Skeletal muscle satellite cell (primary cell): ENCODE measurements at regions not wholly inside any gene's neighbourhood (a gene's known extent, or its start where the extent isn't known, plus 50 kb on each side); places are given as distances from the start of the nearest gene placed in this dataset.

ENCODE experiments used
- H3K27me3 ChIP-seq: 2 replicates; pipeline ENCODE4 v1.7.0; 2013; ENCODE audit warnings: low read length; ENCODE audit not compliant: control insufficient read depth, insufficient read depth
- H3K36me3 ChIP-seq: 2 replicates; pipeline ENCODE4 v1.7.0; 2013; ENCODE audit warnings: mild to moderate bottlenecking, control low read depth, low read length; ENCODE audit not compliant: insufficient read depth
- H3K4me1 ChIP-seq: 2 replicates; pipeline ENCODE4 v1.7.0; 2013; ENCODE audit warnings: low read length; ENCODE audit not compliant: control insufficient read depth, insufficient read depth
- H3K4me2 ChIP-seq: 2 replicates; pipeline ENCODE4 v1.7.0; 2013; ENCODE audit warnings: mild to moderate bottlenecking, low read length
- H3K4me3 ChIP-seq: 2 replicates; pipeline ENCODE4 v1.7.0; 2013; ENCODE audit warnings: low read length
- H3K9ac ChIP-seq: 2 replicates; pipeline ENCODE4 v1.7.0; 2013; ENCODE audit warnings: mild to moderate bottlenecking, low read depth, low read length, moderate library complexity
- H3K9me3 ChIP-seq: replicated peaks from 2 replicates; pipeline ENCODE4 v1.7.0; 2013; ENCODE audit warnings: mild to moderate bottlenecking, control low read depth, low read length

DNA sequence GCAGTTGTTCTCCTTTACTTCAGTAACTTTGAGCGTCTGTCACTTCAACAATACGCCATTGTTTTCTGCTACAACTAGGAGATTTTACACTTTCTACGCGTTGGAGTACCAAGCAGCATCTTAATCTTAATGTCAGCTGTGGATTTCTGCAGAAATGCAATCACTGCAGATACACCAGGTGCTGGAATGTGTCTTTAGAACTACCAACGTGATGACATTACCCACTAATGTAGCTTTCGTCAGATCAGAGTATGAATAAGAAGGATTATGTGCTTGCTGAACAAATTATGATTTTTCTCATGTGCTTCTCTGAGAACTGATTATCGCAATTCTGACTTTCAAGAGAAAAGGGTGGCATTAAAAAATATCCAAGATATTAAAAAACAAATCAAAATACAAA, 77.5 kb upstream of the CNTN3 start:
- Histone ChIP-seq H3K9me3 (no peaks in the 10 kb centered on the region), H3K4me1 (peaks cover 18% of the 10 kb centered on the region), H3K4me2 (no peak overlapping the region), H3K9ac (no peak overlapping the region), H3K27me3 (no peaks in the 10 kb centered on the region), H3K4me3 (no peak overlapping the region), H3K36me3 (no peaks in the 10 kb centered on the region)

DNA sequence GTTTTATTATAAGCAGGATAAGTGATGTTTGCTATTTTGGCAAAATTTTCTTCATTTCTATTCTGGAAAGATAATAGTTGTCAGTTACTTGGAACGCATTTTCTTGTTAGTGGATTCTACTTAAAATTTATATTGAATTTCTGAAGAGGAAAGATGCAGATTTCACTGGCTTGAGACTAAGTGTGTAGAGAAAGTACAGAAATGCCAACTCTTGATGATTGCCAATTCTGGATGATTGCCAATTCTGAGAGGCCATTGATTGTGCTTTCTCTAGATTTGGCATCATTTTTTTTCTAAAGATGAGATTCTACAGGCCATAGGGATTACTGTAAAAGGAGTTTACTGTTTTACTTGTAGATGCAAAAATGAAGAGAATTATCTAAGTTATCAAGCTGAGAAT, 58.9 kb upstream of the CNTN3 start:
- Histone ChIP-seq H3K9ac (no peak overlapping the region), H3K4me3 (no peak overlapping the region), H3K4me2 (no peak overlapping the region), H3K36me3 (no peaks in the 10 kb centered on the region), H3K4me1 (no peaks in the 10 kb centered on the region), H3K9me3 (no peaks in the 10 kb centered on the region), H3K27me3 (no peaks in the 10 kb centered on the region)

DNA sequence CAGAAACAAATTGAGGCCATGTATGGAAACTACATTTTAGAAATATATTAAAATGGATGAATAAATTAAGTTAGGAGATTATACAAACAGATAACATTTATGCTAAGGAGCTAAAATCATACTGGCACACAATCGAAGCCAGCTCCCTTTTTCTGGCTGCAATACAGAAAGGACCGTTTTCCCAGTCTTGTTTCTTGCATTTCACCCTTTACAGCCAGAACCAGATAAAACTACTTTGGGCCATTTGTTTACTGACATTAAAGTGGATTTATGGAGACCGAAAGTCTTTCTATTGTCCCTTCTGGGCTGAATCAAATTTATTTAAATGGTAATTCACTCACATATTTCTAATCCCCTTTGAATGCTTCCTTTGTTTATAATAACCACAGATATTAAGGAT, 50.1 kb upstream of the CNTN3 start:
- no peaks in the 10 kb centered on the region for H3K36me3 ChIP-seq
- no peak overlapping the region for H3K9ac ChIP-seq
- H3K4me3 ChIP-seq, result no peak overlapping the region
- H3K9me3 ChIP-seq, result no peaks in the 10 kb centered on the region
- no peaks in the 10 kb centered on the region for H3K4me1 ChIP-seq
- H3K27me3 ChIP-seq, result no peaks in the 10 kb centered on the region
- no peak overlapping the region for H3K4me2 ChIP-seq
